ENCODE measurements at regions not wholly inside any gene's neighbourhood (a gene's known extent, or its start where the extent isn't known, plus 50 kb on each side); places are given as distances from the start of the nearest gene placed in this dataset.

DNA sequence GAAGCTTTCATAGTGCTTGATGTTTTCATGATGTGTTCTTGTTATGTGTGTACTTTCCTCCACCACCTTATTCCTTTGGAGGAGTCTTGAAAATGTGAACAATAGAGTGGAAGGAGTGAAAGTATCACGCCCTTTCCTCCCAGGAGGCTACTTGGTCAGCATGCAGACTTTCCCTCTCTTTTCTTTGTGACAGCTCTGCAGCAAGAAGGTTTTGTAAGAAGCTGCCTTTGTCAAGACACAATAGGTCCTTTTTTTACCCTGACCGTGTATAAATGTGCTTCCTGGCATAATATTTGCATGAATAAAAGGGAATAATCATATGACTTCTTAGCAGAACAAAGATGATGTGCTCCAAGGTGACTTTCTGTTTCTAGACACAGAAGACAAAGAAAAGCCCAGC, 882.6 kb upstream of the SLITRK5 start:
- ChIA-PET CTCF (ENCODE audit: low intra/inter-chr PET ratio, low total read pairs) (no interaction called here), POLR2A (no interaction called here)
- 0% methylated on average over 2 of the region's 2 CpGs for WGBS (ENCODE audit: low lambda C conversion rate)
- in situ Hi-C loops (cut with HindIII; ENCODE audit: extremely low pct_ligation_motif_present, low pct_unique_long_range_greater_than_20kb) (no loop called here), intact Hi-C loops (cut with micrococcal nuclease; ENCODE audit: unreplicated experiment) (no loop called here)
- H3K27ac ChIP-seq (ENCODE audit: extremely low read length, insufficient read depth, low read length), result no peak overlapping the region
- peaks cover 14% of the 10 kb centered on the region for H3K9me3 ChIP-seq (ENCODE audit: low read length)
- no peaks in the 10 kb centered on the region for H4K20me1 ChIP-seq (ENCODE audit: insufficient read depth, low read length)
- no peak overlapping the region for H2AFZ ChIP-seq (ENCODE audit: low read length)
- H3K27me3 ChIP-seq (ENCODE audit: control insufficient read depth in 1 of 2, insufficient read depth in 2 of 2, low read length in 2 of 2), result no peaks in the 10 kb centered on the region
- no peaks in the 10 kb centered on the region for H3K79me2 ChIP-seq (ENCODE audit: insufficient read depth, low read length)
- H3K9ac ChIP-seq (ENCODE audit: insufficient read depth, low read depth, low read length), result no peak overlapping the region
- no peak for TF ChIP-seq CEBPG (CRISPR knock-in tag; IDR thresholded peaks at IDR 0.05)
- TF ChIP-seq ZNF747 (CRISPR knock-in tag; IDR thresholded peaks at IDR 0.05; ENCODE audit: borderline replicate concordance), result no peak
- no peak for TF ChIP-seq ZBTB1 (CRISPR knock-in tag; IDR thresholded peaks at IDR 0.05; ENCODE audit: borderline replicate concordance)
- TF ChIP-seq PLRG1 (conservative IDR thresholded peaks at IDR 0.05), result no peak
- TF ChIP-seq TCF7 (IDR thresholded peaks at IDR 0.05; ENCODE audit: low read depth), result no peak
- TF ChIP-seq ZNF256 (CRISPR knock-in tag; conservative IDR thresholded peaks at IDR 0.05), result no peak
- no peak for TF ChIP-seq ZFP62 (CRISPR knock-in tag; IDR thresholded peaks at IDR 0.05)
- TF ChIP-seq, protein P1, sequence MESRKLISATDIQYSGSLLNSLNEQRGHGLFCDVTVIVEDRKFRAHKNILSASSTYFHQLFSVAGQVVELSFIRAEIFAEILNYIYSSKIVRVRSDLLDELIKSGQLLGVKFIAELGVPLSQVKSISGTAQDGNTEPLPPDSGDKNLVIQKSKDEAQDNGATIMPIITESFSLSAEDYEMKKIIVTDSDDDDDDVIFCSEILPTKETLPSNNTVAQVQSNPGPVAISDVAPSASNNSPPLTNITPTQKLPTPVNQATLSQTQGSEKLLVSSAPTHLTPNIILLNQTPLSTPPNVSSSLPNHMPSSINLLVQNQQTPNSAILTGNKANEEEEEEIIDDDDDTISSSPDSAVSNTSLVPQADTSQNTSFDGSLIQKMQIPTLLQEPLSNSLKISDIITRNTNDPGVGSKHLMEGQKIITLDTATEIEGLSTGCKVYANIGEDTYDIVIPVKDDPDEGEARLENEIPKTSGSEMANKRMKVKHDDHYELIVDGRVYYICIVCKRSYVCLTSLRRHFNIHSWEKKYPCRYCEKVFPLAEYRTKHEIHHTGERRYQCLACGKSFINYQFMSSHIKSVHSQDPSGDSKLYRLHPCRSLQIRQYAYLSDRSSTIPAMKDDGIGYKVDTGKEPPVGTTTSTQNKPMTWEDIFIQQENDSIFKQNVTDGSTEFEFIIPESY (CRISPR knock-in tag; IDR thresholded peaks at IDR 0.05), result no peak
- TF ChIP-seq ZNF121 (CRISPR knock-in tag; IDR thresholded peaks at IDR 0.05), result no peak
- TF ChIP-seq SMYD3 (CRISPR knock-in tag; IDR thresholded peaks at IDR 0.05), result no peak
- no peak overlapping the region for H3K4me2 ChIP-seq (ENCODE audit: low read depth, low read length)
- ATAC-seq (no peak), FAIRE-seq (no peak), DNase-seq (ENCODE audit: low spot score) (no peak)
- H3K4me1 ChIP-seq (ENCODE audit: insufficient read depth, low read length), result no peaks in the 10 kb centered on the region
- BruUV-seq (replicated peaks), result no TSS peak
- H3K36me3 ChIP-seq (replicated peaks in 1 of 2; ENCODE audit: control insufficient read depth in 1 of 2, insufficient read depth in 2 of 2, low read length in 2 of 2), result no peaks in the 10 kb centered on the region
- no peak overlapping the region for H3K4me3 ChIP-seq (replicated peaks in 1 of 3; ENCODE audit: insufficient read depth in 1 of 3, low read depth in 2 of 3, low read length in 3 of 3)

Data from HepG2 (cell line).